ENCODE measurements at regions not wholly inside any gene's neighbourhood (a gene's known extent, or its start where the extent isn't known, plus 50 kb on each side); places are given as distances from the start of the nearest gene placed in this dataset.

- Histone ChIP-seq H3K27ac (no peak overlapping the region), H3K4me1 (ENCODE audit: control insufficient read depth in 1 of 2, low read depth in 2 of 2) (no peaks in the 10 kb centered on the region), H3K27me3 (replicated peaks; ENCODE audit: insufficient read depth) (no peaks in the 10 kb centered on the region), H3K4me3 (no peak overlapping the region), H3K36me3 (no peaks in the 10 kb centered on the region), H3K9me3 (no peaks in the 10 kb centered on the region)
- TF ChIP-seq CTCF (IDR thresholded peaks at IDR 0.05), result no peak
- DNase-seq (ENCODE audit: low spot score), result no peak
- no peak for ATAC-seq (ENCODE audit: insufficient number of reproducible peaks, low FRiP score, low read depth)
These were observed 58.1 kb upstream of the MYT1L start for GRCh38 chr2:2389215-2389614.
